Glomerular endothelial cell (primary cell): ENCODE measurements at regions not wholly inside any gene's neighbourhood (a gene's known extent, or its start where the extent isn't known, plus 50 kb on each side); places are given as distances from the start of the nearest gene placed in this dataset.
A peak's percentile ranks its signal among the peaks of the same experiment; 100 is the strongest.
"Not testable (repeated sequence)": the region's sequence is repeated elsewhere in the genome, so short reads cannot be mapped to it uniquely, and the experiment has no call there.

ENCODE experiments used
- DNase-seq: peaks from one replicate; pipeline ENCODE4 v3.0.0-alpha.2; 2011; ENCODE audit warnings: low read depth, low spot score; ENCODE audit errors: extremely low read depth

GRCh38 chr1:96865731-96866685 is 144.4 kb downstream of the PTBP2 start:
- DNase-seq = peak; percentile 62

- no peak for DNase-seq
Measured at GRCh38 chr1:96872757-96873156, 151.2 kb downstream of the PTBP2 start.

GRCh38 chr1:96878640-96879039 is 157.1 kb downstream of the PTBP2 start:
- no peak for DNase-seq

GRCh38 chr1:96880626-96881025 is 159.0 kb downstream of the PTBP2 start:
- no peak for DNase-seq

- no peak for DNase-seq
Measured at GRCh38 chr1:96882096-96882495, 160.5 kb downstream of the PTBP2 start.

- DNase-seq = no peak
Measured at GRCh38 chr1:96886474-96886873, 164.9 kb downstream of the PTBP2 start.

GRCh38 chr1:96887501-96887900 is 165.9 kb downstream of the PTBP2 start:
- no peak for DNase-seq

GRCh38 chr1:96901783-96902363 is 180.3 kb downstream of the PTBP2 start:
- DNase-seq = no peak

- no peak for DNase-seq
Measured at GRCh38 chr1:96912248-96912647, 190.7 kb downstream of the PTBP2 start.

GRCh38 chr1:96915701-96916100 is 194.1 kb downstream of the PTBP2 start:
- DNase-seq = not testable (repeated sequence)

- no peak for DNase-seq
Measured at GRCh38 chr1:96918406-96918805, 196.8 kb downstream of the PTBP2 start.

GRCh38 chr1:96922181-96922580 is 200.6 kb downstream of the PTBP2 start:
- no peak for DNase-seq

- DNase-seq = no peak
Measured at GRCh38 chr1:96923753-96924152, 202.2 kb downstream of the PTBP2 start.

GRCh38 chr1:96926176-96926575 is 204.6 kb downstream of the PTBP2 start:
- DNase-seq = no peak

GRCh38 chr1:96927125-96927524 is 205.5 kb downstream of the PTBP2 start:
- DNase-seq = no peak

- DNase-seq = no peak
Measured at GRCh38 chr1:96931136-96931535, 209.6 kb downstream of the PTBP2 start.

GRCh38 chr1:96934282-96934681 is 212.7 kb downstream of the PTBP2 start:
- no peak for DNase-seq

GRCh38 chr1:96944432-96945092 is 223.0 kb downstream of the PTBP2 start:
- no peak for DNase-seq

GRCh38 chr1:96945509-96946084 is 224.0 kb downstream of the PTBP2 start:
- DNase-seq = no peak

- DNase-seq = no peak
Measured at GRCh38 chr1:96955307-96956012, 233.9 kb downstream of the PTBP2 start.

- DNase-seq = no peak
Measured at GRCh38 chr1:96962216-96962615, 240.6 kb downstream of the PTBP2 start.
